Astrocyte (in vitro differentiated cells and primary cell): ENCODE measurements at regions not wholly inside any gene's neighbourhood (a gene's known extent, or its start where the extent isn't known, plus 50 kb on each side); places are given as distances from the start of the nearest gene placed in this dataset.

ENCODE experiments used
- DNase-seq: peaks from one replicate; pipeline ENCODE4 v3.0.0-alpha.2; 2010; ENCODE audit warnings: low read depth
- FAIRE-seq: peaks from 2 replicates; lab custom pipeline; 2011; peaks lifted over from hg19 to GRCh38; lab: Jason Lieb, UNC
- H2AFZ ChIP-seq: 2 replicates; pipeline ENCODE4 v1.6.0; 2012; ENCODE audit warnings: low read depth, low read length, inconsistent platforms
- H3K27ac ChIP-seq: 2 replicates; pipeline ENCODE4 v1.5.1; 2011; ENCODE audit warnings: low read depth, low read length, inconsistent platforms
- H3K27me3 ChIP-seq: 2 replicates; pipeline ENCODE4 v1.6.0; 2011; ENCODE audit warnings: low read length, inconsistent platforms; ENCODE audit not compliant: insufficient read depth
- H3K36me3 ChIP-seq: 2 replicates; pipeline ENCODE4 v1.5.1; 2011; ENCODE audit warnings: low read length, inconsistent platforms; ENCODE audit not compliant: insufficient read depth
- H3K4me1 ChIP-seq: 2 replicates; pipeline ENCODE4 v1.5.1; 2011; ENCODE audit warnings: low read length, inconsistent platforms; ENCODE audit not compliant: insufficient read depth
- H3K4me2 ChIP-seq: 2 replicates; pipeline ENCODE4 v1.6.0; 2012; ENCODE audit warnings: low read length, inconsistent platforms
- H3K4me3 ChIP-seq: 2 replicates; pipeline ENCODE4 v1.5.1; 2011; ENCODE audit warnings: low read depth, mild to moderate bottlenecking, low read length, inconsistent platforms; ENCODE audit not compliant: insufficient read depth
- H3K79me2 ChIP-seq: 2 replicates; pipeline ENCODE4 v1.6.0; 2012; ENCODE audit warnings: mild to moderate bottlenecking, low read length, inconsistent platforms; ENCODE audit not compliant: insufficient read depth
- H3K9ac ChIP-seq: 2 replicates; pipeline ENCODE4 v1.6.0; 2012; ENCODE audit warnings: mild to moderate bottlenecking, low read length, inconsistent platforms
- H3K9me3 ChIP-seq: 2 replicates; pipeline ENCODE4 v1.5.1; 2012; ENCODE audit warnings: low read depth, mild to moderate bottlenecking, low read length, inconsistent platforms; ENCODE audit not compliant: insufficient read depth
- H4K20me1 ChIP-seq: 2 replicates; pipeline ENCODE4 v1.6.0; 2012; ENCODE audit warnings: low read length, inconsistent platforms; ENCODE audit not compliant: insufficient read depth
- H3K27ac Mint-ChIP-seq: one replicate; pipeline ENCODE4 v1.8.0; 2021; ENCODE audit warnings: mild to moderate bottlenecking, mixed read lengths; ENCODE audit not compliant: unreplicated experiment
- H3K27me3 Mint-ChIP-seq: one replicate; pipeline ENCODE4 v1.8.0; 2021; ENCODE audit warnings: low read depth, mixed read lengths; ENCODE audit not compliant: unreplicated experiment
- H3K36me3 Mint-ChIP-seq: one replicate; pipeline ENCODE4 v1.8.0; 2021; ENCODE audit warnings: low read depth, mixed read lengths; ENCODE audit not compliant: unreplicated experiment
- H3K4me1 Mint-ChIP-seq: one replicate; pipeline ENCODE4 v1.8.0; 2021; ENCODE audit warnings: low read depth, mixed read lengths; ENCODE audit not compliant: unreplicated experiment
- H3K4me3 Mint-ChIP-seq: one replicate; pipeline ENCODE4 v1.8.0; 2021; ENCODE audit warnings: mild to moderate bottlenecking, moderate library complexity, mixed read lengths; ENCODE audit not compliant: unreplicated experiment
- H3K9me3 Mint-ChIP-seq: one replicate; pipeline ENCODE4 v1.8.0; 2021; ENCODE audit warnings: mild to moderate bottlenecking, mixed read lengths; ENCODE audit not compliant: unreplicated experiment
- CTCF ChIP-seq: IDR thresholded peaks from 2 replicates; pipeline ENCODE4 v1.5.1; 2011; ENCODE audit warnings: low read depth, mild to moderate bottlenecking, inconsistent platforms, low read length, moderate library complexity; ENCODE audit not compliant: insufficient read depth
- EZH2 ChIP-seq: IDR thresholded peaks from 2 replicates; pipeline ENCODE4 v1.6.1; 2012; ENCODE audit warnings: mild to moderate bottlenecking, low read length, inconsistent platforms; ENCODE audit not compliant: insufficient read depth

GRCh38 chr2:81242501-81242900 lies 937.9 kb upstream of the LRRTM1 start:
- Mint-ChIP-seq H3K27me3 (no peaks in the 10 kb centered on the region), H3K4me1 (peaks cover 2% of the 10 kb centered on the region), H3K4me3 (no peak overlapping the region), H3K36me3 (no peaks in the 10 kb centered on the region), H3K27ac (no peak overlapping the region), H3K9me3 (no peaks in the 10 kb centered on the region)
- Histone ChIP-seq H3K4me1 (no peaks in the 10 kb centered on the region), H3K27me3 (no peaks in the 10 kb centered on the region), H4K20me1 (no peaks in the 10 kb centered on the region), H3K27ac (no peak overlapping the region), H3K36me3 (no peaks in the 10 kb centered on the region), H2AFZ (no peak overlapping the region), H3K4me3 (no peak overlapping the region), H3K4me2 (no peak overlapping the region), H3K9ac (no peak overlapping the region), H3K79me2 (no peaks in the 10 kb centered on the region), H3K9me3 (no peaks in the 10 kb centered on the region)
- no peak for FAIRE-seq
- TF ChIP-seq CTCF (no peak), EZH2 (no peak)
- DNase-seq: no peak

GRCh38 chr2:81238462-81238861 lies 933.9 kb upstream of the LRRTM1 start:
- no peak overlapping the region for H3K4me3 ChIP-seq
- Mint-ChIP-seq H3K27me3 (no peaks in the 10 kb centered on the region), H3K27ac (no peak overlapping the region), H3K4me3 (no peak overlapping the region), H3K36me3 (no peaks in the 10 kb centered on the region), H3K9me3 (no peaks in the 10 kb centered on the region), H3K4me1 (peaks cover 2% of the 10 kb centered on the region)
- H3K9me3 ChIP-seq: no peaks in the 10 kb centered on the region
- no peaks in the 10 kb centered on the region for H3K27me3 ChIP-seq
- DNase-seq: no peak
- no peaks in the 10 kb centered on the region for H3K36me3 ChIP-seq
- no peak for FAIRE-seq
- TF ChIP-seq CTCF: no peak
- no peak for TF ChIP-seq EZH2
- H3K79me2 ChIP-seq: no peaks in the 10 kb centered on the region
- H2AFZ ChIP-seq: no peak overlapping the region
- no peak overlapping the region for H3K9ac ChIP-seq
- H3K27ac ChIP-seq: no peak overlapping the region
- H3K4me2 ChIP-seq: no peak overlapping the region
- H4K20me1 ChIP-seq: no peaks in the 10 kb centered on the region
- H3K4me1 ChIP-seq: no peaks in the 10 kb centered on the region

GRCh38 chr2:81235601-81236000 lies 931.0 kb upstream of the LRRTM1 start:
- Histone ChIP-seq H3K4me1 (no peaks in the 10 kb centered on the region), H3K36me3 (no peaks in the 10 kb centered on the region), H2AFZ (no peak overlapping the region), H3K9ac (no peak overlapping the region), H3K27me3 (no peaks in the 10 kb centered on the region), H3K4me2 (no peak overlapping the region), H3K9me3 (no peaks in the 10 kb centered on the region), H3K79me2 (no peaks in the 10 kb centered on the region), H3K4me3 (no peak overlapping the region), H3K27ac (no peak overlapping the region), H4K20me1 (no peaks in the 10 kb centered on the region)
- no peak overlapping the region for H3K27ac Mint-ChIP-seq
- TF ChIP-seq EZH2 (no peak), CTCF (no peak)
- DNase-seq (no peak), FAIRE-seq (no peak)
- H3K36me3 Mint-ChIP-seq: no peaks in the 10 kb centered on the region
- no peak overlapping the region for H3K4me3 Mint-ChIP-seq
- no peaks in the 10 kb centered on the region for H3K27me3 Mint-ChIP-seq
- peaks cover 2% of the 10 kb centered on the region for H3K4me1 Mint-ChIP-seq
- H3K9me3 Mint-ChIP-seq: no peaks in the 10 kb centered on the region
